ENCODE measurements at regions not wholly inside any gene's neighbourhood (a gene's known extent, or its start where the extent isn't known, plus 50 kb on each side); places are given as distances from the start of the nearest gene placed in this dataset.

DNA sequence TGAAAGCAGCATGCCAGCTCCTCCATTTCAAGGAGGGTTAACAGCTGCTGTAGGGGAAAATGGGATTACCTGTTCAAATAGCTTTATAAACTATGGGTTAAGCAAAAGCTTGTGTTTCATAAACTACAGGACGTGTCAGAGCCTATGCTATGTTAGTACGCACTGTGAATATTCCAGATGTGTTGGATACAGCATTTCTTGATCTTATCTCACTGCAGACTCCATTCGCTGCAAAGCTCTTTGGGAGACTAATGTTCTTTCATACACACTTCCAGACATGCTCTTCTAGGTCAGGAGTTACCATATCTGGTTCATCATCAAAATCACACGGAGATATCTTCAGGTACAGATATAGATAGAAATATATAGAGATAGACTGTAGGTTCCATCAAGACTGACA is 281.2 kb upstream of the FAM241A start:
- TF ChIP-seq, protein P1, sequence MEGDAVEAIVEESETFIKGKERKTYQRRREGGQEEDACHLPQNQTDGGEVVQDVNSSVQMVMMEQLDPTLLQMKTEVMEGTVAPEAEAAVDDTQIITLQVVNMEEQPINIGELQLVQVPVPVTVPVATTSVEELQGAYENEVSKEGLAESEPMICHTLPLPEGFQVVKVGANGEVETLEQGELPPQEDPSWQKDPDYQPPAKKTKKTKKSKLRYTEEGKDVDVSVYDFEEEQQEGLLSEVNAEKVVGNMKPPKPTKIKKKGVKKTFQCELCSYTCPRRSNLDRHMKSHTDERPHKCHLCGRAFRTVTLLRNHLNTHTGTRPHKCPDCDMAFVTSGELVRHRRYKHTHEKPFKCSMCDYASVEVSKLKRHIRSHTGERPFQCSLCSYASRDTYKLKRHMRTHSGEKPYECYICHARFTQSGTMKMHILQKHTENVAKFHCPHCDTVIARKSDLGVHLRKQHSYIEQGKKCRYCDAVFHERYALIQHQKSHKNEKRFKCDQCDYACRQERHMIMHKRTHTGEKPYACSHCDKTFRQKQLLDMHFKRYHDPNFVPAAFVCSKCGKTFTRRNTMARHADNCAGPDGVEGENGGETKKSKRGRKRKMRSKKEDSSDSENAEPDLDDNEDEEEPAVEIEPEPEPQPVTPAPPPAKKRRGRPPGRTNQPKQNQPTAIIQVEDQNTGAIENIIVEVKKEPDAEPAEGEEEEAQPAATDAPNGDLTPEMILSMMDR (IDR thresholded peaks at IDR 0.05) = no peak
- no peaks in the 10 kb centered on the region for H3K4me1 ChIP-seq (ENCODE audit: control insufficient read depth in 1 of 2, insufficient read depth in 2 of 2, low read length in 2 of 2)
- no peak for DNase-seq
- Mint-ChIP-seq H3K27me3 (ENCODE audit: low read depth in 3 of 3) (peaks cover 0 to 3% (median 2%) of the 10 kb centered on the region in 3 donors), H3K4me3 (no peak overlapping the region), H3K9me3 (peaks cover 0 to 2% (median 0%) of the 10 kb centered on the region in 7 donors), H3K27ac (no peak overlapping the region), H3K4me1 (no peaks in the 10 kb centered on the region), H3K36me3 (no peaks in the 10 kb centered on the region)
- no peaks in the 10 kb centered on the region for H4K20me1 ChIP-seq (ENCODE audit: insufficient read depth, low read length)
- H3K27ac ChIP-seq (ENCODE audit: low read depth in 1 of 2, low read length in 2 of 2) = no peak overlapping the region
- no peak overlapping the region for H3K9ac ChIP-seq (ENCODE audit: insufficient read depth, low read length, poor library complexity, severe bottlenecking)
- H3K4me3 ChIP-seq (replicated peaks in 1 of 3; ENCODE audit: low read depth in 2 of 3, low read length in 3 of 3) = no peak overlapping the region
- no peaks in the 10 kb centered on the region for H3K79me2 ChIP-seq (ENCODE audit: insufficient read depth, low read length)
- intact Hi-C loops (cut with micrococcal nuclease) = no loop called here
- H3K36me3 ChIP-seq (replicated peaks in 1 of 2; ENCODE audit: control insufficient read depth in 1 of 2, insufficient read depth in 2 of 2, low read length in 2 of 2) = no peaks in the 10 kb centered on the region
- H3K9me3 ChIP-seq (replicated peaks in 1 of 2; ENCODE audit: control insufficient read depth in 1 of 2, insufficient read depth in 1 of 2, low read length in 2 of 2) = no peaks in the 10 kb centered on the region
- H3K4me2 ChIP-seq (replicated peaks; ENCODE audit: extremely low read depth, low read length, poor library complexity, severe bottlenecking) = no peak overlapping the region
- WGBS (ENCODE audit: insufficient coverage) = no CpG with 5 or more reads among the region's 4 CpGs
- H2AFZ ChIP-seq (ENCODE audit: insufficient read depth, low read depth, low read length, poor library complexity, severe bottlenecking) = no peak overlapping the region
- H3K27me3 ChIP-seq (ENCODE audit: control insufficient read depth in 2 of 2, insufficient read depth in 2 of 2, low read length in 2 of 2) = no peaks in the 10 kb centered on the region

DNA sequence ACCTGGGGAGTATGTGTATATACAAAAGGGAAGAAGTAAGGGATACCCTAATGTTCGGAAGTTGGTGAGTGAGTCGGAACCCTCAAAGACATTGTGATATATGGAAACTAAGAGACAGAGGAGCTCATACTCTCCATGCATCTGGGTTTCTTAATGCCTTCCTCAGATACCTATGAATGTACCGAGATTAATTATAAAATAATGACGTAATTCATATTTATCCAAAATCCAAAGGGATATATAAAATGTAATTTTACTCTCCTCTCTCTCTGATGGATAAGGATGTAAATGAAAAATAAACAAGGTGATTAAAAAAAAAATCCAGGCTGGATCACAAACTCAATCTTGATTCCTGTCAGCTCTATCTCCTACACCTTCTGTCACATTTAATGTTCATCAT is 275.9 kb upstream of the FAM241A start:
- Histone ChIP-seq H3K36me3 (replicated peaks in 1 of 2; ENCODE audit: control insufficient read depth in 1 of 2, insufficient read depth in 2 of 2, low read length in 2 of 2) (no peaks in the 10 kb centered on the region), H3K79me2 (ENCODE audit: insufficient read depth, low read length) (no peaks in the 10 kb centered on the region), H3K4me1 (ENCODE audit: control insufficient read depth in 1 of 2, insufficient read depth in 2 of 2, low read length in 2 of 2) (no peaks in the 10 kb centered on the region), H3K27me3 (ENCODE audit: control insufficient read depth in 2 of 2, insufficient read depth in 2 of 2, low read length in 2 of 2) (no peaks in the 10 kb centered on the region), H2AFZ (ENCODE audit: insufficient read depth, low read depth, low read length, poor library complexity, severe bottlenecking) (no peak overlapping the region), H3K9me3 (replicated peaks in 1 of 2; ENCODE audit: control insufficient read depth in 1 of 2, insufficient read depth in 1 of 2, low read length in 2 of 2) (no peaks in the 10 kb centered on the region), H4K20me1 (ENCODE audit: insufficient read depth, low read length) (no peaks in the 10 kb centered on the region), H3K4me3 (replicated peaks in 1 of 3; ENCODE audit: low read depth in 2 of 3, low read length in 3 of 3) (no peak overlapping the region), H3K9ac (ENCODE audit: insufficient read depth, low read length, poor library complexity, severe bottlenecking) (no peak overlapping the region), H3K27ac (ENCODE audit: low read depth in 1 of 2, low read length in 2 of 2) (no peak overlapping the region), H3K4me2 (replicated peaks; ENCODE audit: extremely low read depth, low read length, poor library complexity, severe bottlenecking) (no peak overlapping the region)
- WGBS (ENCODE audit: insufficient coverage) = no CpG with 5 or more reads among the region's 4 CpGs
- no peaks in the 10 kb centered on the region for H3K36me3 Mint-ChIP-seq
- intact Hi-C loops (cut with micrococcal nuclease) = no loop called here
- H3K9me3 Mint-ChIP-seq = peaks cover 0 to 2% (median 1%) of the 10 kb centered on the region in 7 donors
- peaks cover 0 to 3% (median 3%) of the 10 kb centered on the region in 3 donors for H3K27me3 Mint-ChIP-seq (ENCODE audit: low read depth in 3 of 3)
- TF ChIP-seq, protein P1 (IDR thresholded peaks at IDR 0.05) = no peak
- H3K4me1 Mint-ChIP-seq = no peaks in the 10 kb centered on the region
- DNase-seq = no peak
- no peak overlapping the region for H3K4me3 Mint-ChIP-seq
- H3K27ac Mint-ChIP-seq = no peak overlapping the region

Data from CD14-positive monocyte (primary cell).